Right atrium auricular region (tissue), 2 donors: ENCODE measurements at regions not wholly inside any gene's neighbourhood (a gene's known extent, or its start where the extent isn't known, plus 50 kb on each side); places are given as distances from the start of the nearest gene placed in this dataset.

Experiments used
- DNase-seq: peaks from one replicate; pipeline ENCODE4 v3.0.0-alpha.2; 2019; ENCODE audit warnings: low spot score
- H3K27ac ChIP-seq, 2 donors: fragments of 200-600 bp; sonication (generic); 1 replicate in 1 of 2; 2 replicates in 1 of 2; pipeline ENCODE4 v1.5.1; 2016 to 2019
- H3K27me3 ChIP-seq, 2 donors: fragments of 200-600 bp; sonication (generic); one replicate each; pipeline versions ENCODE4 v1.5.1 to v1.6.0; 2017 to 2019
- H3K36me3 ChIP-seq: fragments of 200-600 bp; sonication (generic); one replicate; pipeline ENCODE4 v1.5.1; 2016
- H3K4me1 ChIP-seq, 2 donors: fragments of 200-600 bp; sonication (generic); one replicate each; pipeline versions ENCODE4 v1.5.1 to v1.6.0; 2017 to 2019
- H3K4me3 ChIP-seq, 2 donors: fragments of 200-600 bp; sonication (generic); 1 replicate in 1 of 2; 2 replicates in 1 of 2; pipeline ENCODE4 v1.5.1; 2017 to 2019; ENCODE audit warnings: mild to moderate bottlenecking in 1 of 2, moderate library complexity in 1 of 2
- H3K9me3 ChIP-seq, 2 donors: fragments of 200-600 bp; sonication (generic); one replicate each; pipeline ENCODE4 v1.5.1; 2019
- CTCF ChIP-seq, 2 donors: fragments of 200-600 bp; sonication (generic); IDR thresholded peaks; one replicate each; pipeline ENCODE4 v1.5.1; 2019; ENCODE audit warnings: antibody characterized with exemption in 2 of 2

GRCh38 chr13:40259899-40260298 is 406.5 kb downstream of the FOXO1 start:
- peak overlapping the region; percentile 31 to 62 for H3K27ac ChIP-seq
- peaks cover 0 to 2% of the 10 kb centered on the region in 2 donors for H3K9me3 ChIP-seq
- no peak for DNase-seq
- H3K27me3 ChIP-seq = no peaks in the 10 kb centered on the region
- H3K4me1 ChIP-seq = no peaks in the 10 kb centered on the region
- H3K4me3 ChIP-seq = no peak overlapping the region
- no peaks in the 10 kb centered on the region for H3K36me3 ChIP-seq
- TF ChIP-seq CTCF (IDR thresholded peaks at IDR 0.05) = no peak

GRCh38 chr13:40261336-40261735 is 405.1 kb downstream of the FOXO1 start:
- H3K36me3 ChIP-seq = no peaks in the 10 kb centered on the region
- no peak for TF ChIP-seq CTCF (IDR thresholded peaks at IDR 0.05)
- no peak overlapping the region for H3K4me3 ChIP-seq
- H3K27me3 ChIP-seq = no peaks in the 10 kb centered on the region
- H3K9me3 ChIP-seq = peaks cover 0 to 2% of the 10 kb centered on the region in 2 donors
- H3K4me1 ChIP-seq = no peaks in the 10 kb centered on the region
- no peak overlapping the region for H3K27ac ChIP-seq
- DNase-seq = no peak

GRCh38 chr13:40261947-40262346 is 404.5 kb downstream of the FOXO1 start:
- no peak for TF ChIP-seq CTCF (IDR thresholded peaks at IDR 0.05)

GRCh38 chr13:40269086-40269485 is 397.4 kb downstream of the FOXO1 start:
- Histone ChIP-seq H3K27ac (peak overlapping the region in 1 of 2 donors; percentile 56), H3K4me3 (no peak overlapping the region), H3K4me1 (peaks cover 0 to 30% of the 10 kb centered on the region in 2 donors), H3K27me3 (no peaks in the 10 kb centered on the region), H3K36me3 (no peaks in the 10 kb centered on the region), H3K9me3 (no peaks in the 10 kb centered on the region)
- TF ChIP-seq CTCF (IDR thresholded peaks at IDR 0.05) = no peak
- DNase-seq = peak; percentile 68

More at GRCh38 chr13:40261947-40262346, 404.5 kb downstream of the FOXO1 start:
- Histone ChIP-seq H3K36me3 (no peaks in the 10 kb centered on the region), H3K4me1 (no peaks in the 10 kb centered on the region), H3K27me3 (no peaks in the 10 kb centered on the region), H3K9me3 (peaks cover 0 to 2% of the 10 kb centered on the region in 2 donors), H3K27ac (no peak overlapping the region), H3K4me3 (no peak overlapping the region)
- no peak for DNase-seq

GRCh38 chr13:40270726-40271125 is 395.7 kb downstream of the FOXO1 start:
- H3K9me3 ChIP-seq = no peaks in the 10 kb centered on the region
- no peaks in the 10 kb centered on the region for H3K36me3 ChIP-seq
- no peak for TF ChIP-seq CTCF (IDR thresholded peaks at IDR 0.05)
- H3K27ac ChIP-seq = peak overlapping the region in 1 of 2 donors; percentile 72
- H3K4me1 ChIP-seq = peaks cover 0 to 30% of the 10 kb centered on the region in 2 donors
- H3K4me3 ChIP-seq = no peak overlapping the region
- no peak for DNase-seq
- no peaks in the 10 kb centered on the region for H3K27me3 ChIP-seq

GRCh38 chr13:40271271-40271885 is 395.1 kb downstream of the FOXO1 start:
- DNase-seq = no peak
- peak overlapping the region; percentile 72 to 73 for H3K27ac ChIP-seq
- no peak for TF ChIP-seq CTCF (IDR thresholded peaks at IDR 0.05)
- H3K4me1 ChIP-seq = peaks cover 0 to 30% of the 10 kb centered on the region in 2 donors
- no peak overlapping the region for H3K4me3 ChIP-seq
- H3K9me3 ChIP-seq = no peaks in the 10 kb centered on the region
- H3K27me3 ChIP-seq = no peaks in the 10 kb centered on the region
- H3K36me3 ChIP-seq = no peaks in the 10 kb centered on the region
